CD14-positive monocyte (primary cell): ENCODE measurements at regions not wholly inside any gene's neighbourhood (a gene's known extent, or its start where the extent isn't known, plus 50 kb on each side); places are given as distances from the start of the nearest gene placed in this dataset.

Source experiments
- DNase-seq, 3 donors: peaks; one replicate each; pipeline ENCODE4 v3.0.0-alpha.2; 2011 to 2022
- H2AFZ ChIP-seq: 2 replicates; pipeline ENCODE4 v1.6.0; 2012; ENCODE audit warnings: mild to moderate bottlenecking, low read depth, low read length, inconsistent platforms; ENCODE audit not compliant: insufficient read depth, poor library complexity, severe bottlenecking
- H3K27ac ChIP-seq, 2 donors: 1 replicate in 1 of 2; 2 replicates in 1 of 2; pipeline ENCODE4 v1.5.1; 2012 to 2013; ENCODE audit warnings: low read length in 2 of 2, control low read depth in 1 of 2, inconsistent platforms in 1 of 2, low read depth in 1 of 2, mild to moderate bottlenecking in 1 of 2
- H3K27me3 ChIP-seq, 2 donors: one replicate each; pipeline versions ENCODE4 v1.6.0 to v1.6.1; 2011 to 2013; ENCODE audit warnings: low read length in 2 of 2; ENCODE audit not compliant: control insufficient read depth in 2 of 2, insufficient read depth in 2 of 2
- H3K36me3 ChIP-seq, 2 donors: replicated peaks in 1 of 2; 1 replicate in 1 of 2; 2 replicates in 1 of 2; pipeline versions ENCODE4 v1.5.1 to v1.6.1; 2012 to 2013; ENCODE audit warnings: low read length in 2 of 2, control low read depth in 1 of 2, inconsistent platforms in 1 of 2, mild to moderate bottlenecking in 1 of 2; ENCODE audit not compliant: insufficient read depth in 2 of 2, control insufficient read depth in 1 of 2
- H3K4me1 ChIP-seq, 2 donors: 1 replicate in 1 of 2; 2 replicates in 1 of 2; pipeline versions ENCODE4 v1.5.1 to v1.6.1; 2012 to 2013; ENCODE audit warnings: low read length in 2 of 2, control low read depth in 1 of 2, inconsistent platforms in 1 of 2, mild to moderate bottlenecking in 1 of 2, moderate library complexity in 1 of 2; ENCODE audit not compliant: insufficient read depth in 2 of 2, control insufficient read depth in 1 of 2
- H3K4me2 ChIP-seq: replicated peaks from 2 replicates; pipeline ENCODE3; 2012; ENCODE audit warnings: low read length, moderate library complexity, mild to moderate bottlenecking; ENCODE audit not compliant: poor library complexity, severe bottlenecking; ENCODE audit errors: extremely low read depth
- H3K4me3 ChIP-seq, 3 experiments: fragments of 200-600 bp in 1 of 3; sonication (generic) in 1 of 3; replicated peaks in 1 of 3; 1 replicate in 2 of 3; 2 replicates in 1 of 3; pipeline ENCODE4 v1.5.1; 2011 to 2013; ENCODE audit warnings: low read length in 3 of 3, mild to moderate bottlenecking in 3 of 3, control low read depth in 2 of 3, low read depth in 2 of 3, inconsistent platforms in 1 of 3, moderate library complexity in 1 of 3
- H3K79me2 ChIP-seq: 2 replicates; pipeline ENCODE4 v1.6.0; 2012; ENCODE audit warnings: mild to moderate bottlenecking, control low read depth, inconsistent platforms, low read length, moderate library complexity; ENCODE audit not compliant: insufficient read depth
- H3K9ac ChIP-seq: 2 replicates; pipeline ENCODE4 v1.6.0; 2017; ENCODE audit warnings: low read length, mild to moderate bottlenecking; ENCODE audit not compliant: insufficient read depth, poor library complexity, severe bottlenecking
- H3K9me3 ChIP-seq, 2 donors: replicated peaks in 1 of 2; 1 replicate in 1 of 2; 2 replicates in 1 of 2; pipeline versions ENCODE4 v1.5.1 to v1.6.1; 2012 to 2013; ENCODE audit warnings: low read length in 2 of 2, control low read depth in 1 of 2; ENCODE audit not compliant: control insufficient read depth in 1 of 2, insufficient read depth in 1 of 2
- H4K20me1 ChIP-seq: 2 replicates; pipeline ENCODE4 v1.6.0; 2012; ENCODE audit warnings: mild to moderate bottlenecking, low read length, control low read depth, moderate library complexity; ENCODE audit not compliant: insufficient read depth
- H3K27ac Mint-ChIP-seq, 7 donors: one replicate each; pipeline ENCODE4 v1.8.0; 2020; ENCODE audit warnings: mild to moderate bottlenecking in 7 of 7, mixed read lengths in 7 of 7, moderate library complexity in 6 of 7, inconsistent platforms in 2 of 7
- H3K27me3 Mint-ChIP-seq, 3 donors: one replicate each; pipeline ENCODE4 v1.8.0; 2021 to 2022; ENCODE audit warnings: low read depth in 3 of 3, mild to moderate bottlenecking in 3 of 3, mixed read lengths in 3 of 3, moderate library complexity in 3 of 3, inconsistent platforms in 1 of 3
- H3K36me3 Mint-ChIP-seq, 2 donors: one replicate each; pipeline ENCODE4 v1.8.0; 2020; ENCODE audit warnings: mixed read lengths in 2 of 2, inconsistent platforms in 1 of 2, mild to moderate bottlenecking in 1 of 2
- H3K4me1 Mint-ChIP-seq: one replicate; pipeline ENCODE4 v1.8.0; 2020; ENCODE audit warnings: mild to moderate bottlenecking, mixed read lengths
- H3K4me3 Mint-ChIP-seq, 2 donors: one replicate each; pipeline ENCODE4 v1.8.0; 2020; ENCODE audit warnings: mild to moderate bottlenecking in 2 of 2, mixed read lengths in 2 of 2, moderate library complexity in 1 of 2
- H3K9me3 Mint-ChIP-seq, 7 donors: one replicate each; pipeline ENCODE4 v1.8.0; 2020 to 2022; ENCODE audit warnings: mixed read lengths in 7 of 7, mild to moderate bottlenecking in 6 of 7, moderate library complexity in 6 of 7, inconsistent platforms in 2 of 7
- WGBS: methylation state at CpG from one replicate; pipeline ENCODE4 v1.1.5; 2013; ENCODE audit warnings: missing lambda C conversion rate; ENCODE audit not compliant: insufficient coverage; 5-methylcytosine and 5-hydroxymethylcytosine counted together
- intact Hi-C, 2 donors: fragments of 100-400 bp; cut with micrococcal nuclease; formaldehyde crosslinking; loops; one replicate each; pipeline versions ENCODE4 v1.15.0 to v1.15.1; 2023
- TF ChIP-seq, protein P1 (sequence below): fragments of 200-600 bp; IDR thresholded peaks from one replicate; pipeline ENCODE4 v1.8.0; 2022; ENCODE audit warnings: antibody characterized with exemption, mild to moderate bottlenecking

GRCh38 chr7:52080493-52080892, 763.9 kb upstream of the COBL start:
- Mint-ChIP-seq H3K9me3 (peaks cover 2 to 26% (median 9%) of the 10 kb centered on the region in 7 donors), H3K27me3 (no peaks in the 10 kb centered on the region), H3K4me1 (no peaks in the 10 kb centered on the region), H3K36me3 (no peaks in the 10 kb centered on the region), H3K27ac (no peak overlapping the region), H3K4me3 (no peak overlapping the region)
- H3K4me1 ChIP-seq, result no peaks in the 10 kb centered on the region
- no peaks in the 10 kb centered on the region for H4K20me1 ChIP-seq
- H3K36me3 ChIP-seq, result no peaks in the 10 kb centered on the region
- intact Hi-C loops, result no loop called here
- no peaks in the 10 kb centered on the region for H3K79me2 ChIP-seq
- TF ChIP-seq, protein P1, sequence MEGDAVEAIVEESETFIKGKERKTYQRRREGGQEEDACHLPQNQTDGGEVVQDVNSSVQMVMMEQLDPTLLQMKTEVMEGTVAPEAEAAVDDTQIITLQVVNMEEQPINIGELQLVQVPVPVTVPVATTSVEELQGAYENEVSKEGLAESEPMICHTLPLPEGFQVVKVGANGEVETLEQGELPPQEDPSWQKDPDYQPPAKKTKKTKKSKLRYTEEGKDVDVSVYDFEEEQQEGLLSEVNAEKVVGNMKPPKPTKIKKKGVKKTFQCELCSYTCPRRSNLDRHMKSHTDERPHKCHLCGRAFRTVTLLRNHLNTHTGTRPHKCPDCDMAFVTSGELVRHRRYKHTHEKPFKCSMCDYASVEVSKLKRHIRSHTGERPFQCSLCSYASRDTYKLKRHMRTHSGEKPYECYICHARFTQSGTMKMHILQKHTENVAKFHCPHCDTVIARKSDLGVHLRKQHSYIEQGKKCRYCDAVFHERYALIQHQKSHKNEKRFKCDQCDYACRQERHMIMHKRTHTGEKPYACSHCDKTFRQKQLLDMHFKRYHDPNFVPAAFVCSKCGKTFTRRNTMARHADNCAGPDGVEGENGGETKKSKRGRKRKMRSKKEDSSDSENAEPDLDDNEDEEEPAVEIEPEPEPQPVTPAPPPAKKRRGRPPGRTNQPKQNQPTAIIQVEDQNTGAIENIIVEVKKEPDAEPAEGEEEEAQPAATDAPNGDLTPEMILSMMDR, result no peak
- no peak overlapping the region for H3K9ac ChIP-seq
- DNase-seq, result no peak
- no CpG with 5 or more reads among the region's 2 CpGs for whole genome bisulfite sequencing
- H3K4me3 ChIP-seq, result no peak overlapping the region
- no peak overlapping the region for H3K4me2 ChIP-seq
- no peaks in the 10 kb centered on the region for H3K27me3 ChIP-seq
- no peak overlapping the region for H2AFZ ChIP-seq
- no peak overlapping the region for H3K27ac ChIP-seq
- peaks cover 18 to 26% of the 10 kb centered on the region in 2 donors for H3K9me3 ChIP-seq

GRCh38 chr7:52079726-52080125, 763.1 kb upstream of the COBL start:
- H3K4me1 ChIP-seq, result no peaks in the 10 kb centered on the region
- DNase-seq, result no peak
- H3K4me3 ChIP-seq, result no peak overlapping the region
- H2AFZ ChIP-seq, result no peak overlapping the region
- H3K9ac ChIP-seq, result no peak overlapping the region
- no peaks in the 10 kb centered on the region for H3K36me3 Mint-ChIP-seq
- no peaks in the 10 kb centered on the region for H3K27me3 ChIP-seq
- H3K27ac Mint-ChIP-seq, result no peak overlapping the region
- peaks cover 4 to 26% (median 11%) of the 10 kb centered on the region in 7 donors for H3K9me3 Mint-ChIP-seq
- no peaks in the 10 kb centered on the region for H3K79me2 ChIP-seq
- H3K27ac ChIP-seq, result no peak overlapping the region
- H3K4me1 Mint-ChIP-seq, result no peaks in the 10 kb centered on the region
- TF ChIP-seq, protein P1, result no peak
- intact Hi-C loops, result no loop called here
- H3K27me3 Mint-ChIP-seq, result no peaks in the 10 kb centered on the region
- no peak overlapping the region for H3K4me2 ChIP-seq
- H4K20me1 ChIP-seq, result no peaks in the 10 kb centered on the region
- H3K9me3 ChIP-seq, result peaks cover 18 to 26% of the 10 kb centered on the region in 2 donors
- H3K4me3 Mint-ChIP-seq, result no peak overlapping the region
- H3K36me3 ChIP-seq, result no peaks in the 10 kb centered on the region
